SK-N-SH (cell line): ENCODE measurements at regions not wholly inside any gene's neighbourhood (a gene's known extent, or its start where the extent isn't known, plus 50 kb on each side); places are given as distances from the start of the nearest gene placed in this dataset.
A peak's percentile ranks its signal among the peaks of the same experiment; 100 is the strongest.

Experiments used
- CTCF ChIA-PET: fragments of 300-600, 350-600 bp; formaldehyde crosslinking; extraction: SDS; loops from one replicate; lab custom pipeline; 2021; lab: Yijun Ruan, JAX
- POLR2A ChIA-PET: fragments of 350-600 bp; sonication (Branson Sonifier 250); formaldehyde crosslinking; extraction: SDS; loops from one replicate; lab custom pipeline; 2020; ENCODE audit warnings: antibody characterized with exemption, inconsistent platforms; lab: Yijun Ruan, JAX
- DNase-seq: peaks from one replicate; pipeline ENCODE4 v3.0.0; 2012
- H2AFZ ChIP-seq: fragments of 200-600 bp; sonication (generic); 2 replicates; pipeline ENCODE4 v1.8.1; 2016; ENCODE audit warnings: antibody characterized with exemption, mild to moderate bottlenecking, low read depth
- H3F3A ChIP-seq: fragments of 200-600 bp; sonication (generic); replicated peaks from 2 replicates; pipeline ENCODE3; 2016; ENCODE audit warnings: antibody characterized with exemption, mild to moderate bottlenecking; ENCODE audit not compliant: insufficient read depth
- H3K27ac ChIP-seq, 2 experiments: fragments of 200-500 bp in 1 of 2; fragments of 200-600 bp in 1 of 2; sonication (Bioruptor generic) in 1 of 2; sonication (generic), shearing (Covaris generic) in 1 of 2; 2 replicates each; pipeline versions ENCODE4 v1.5.1 to v1.6.1; 2014 to 2016; ENCODE audit warnings: low read depth in 2 of 2, inconsistent platforms in 1 of 2, low read length in 1 of 2, mild to moderate bottlenecking in 1 of 2, mixed read lengths in 1 of 2
- H3K27me3 ChIP-seq: fragments of 200-600 bp; sonication (generic), shearing (Covaris generic); 2 replicates; pipeline ENCODE4 v1.6.1; 2016; ENCODE audit warnings: mixed run types; ENCODE audit not compliant: insufficient read depth
- H3K36me3 ChIP-seq, 2 experiments: fragments of 200-500 bp in 1 of 2; fragments of 200-600 bp in 1 of 2; sonication (Bioruptor generic) in 1 of 2; sonication (generic) in 1 of 2; replicated peaks in 1 of 2; 2 replicates each; pipeline versions ENCODE3 to v1.5.1; 2014 to 2016; ENCODE audit warnings: low read length in 1 of 2, mild to moderate bottlenecking in 1 of 2; ENCODE audit not compliant: insufficient read depth in 2 of 2, control insufficient read depth in 1 of 2
- H3K4me1 ChIP-seq, 2 experiments: fragments of 200-500 bp in 1 of 2; fragments of 200-600 bp in 1 of 2; sonication (Bioruptor generic) in 1 of 2; sonication (generic), shearing (Covaris generic) in 1 of 2; 2 replicates each; pipeline versions ENCODE4 v1.5.1 to v1.6.1; 2014 to 2016; ENCODE audit warnings: low read depth in 1 of 2, low read length in 1 of 2, mixed run types in 1 of 2; ENCODE audit not compliant: insufficient read depth in 2 of 2, control insufficient read depth in 1 of 2
- H3K4me2 ChIP-seq: fragments of 200-600 bp; sonication (generic), shearing (Covaris generic); 2 replicates; pipeline ENCODE4 v1.6.1; 2017; ENCODE audit warnings: mixed run types
- H3K4me3 ChIP-seq, 2 experiments: fragments of 200-500 bp in 1 of 2; fragments of 200-600 bp in 1 of 2; sonication (Bioruptor generic) in 1 of 2; sonication (generic), shearing (Covaris generic) in 1 of 2; 2 replicates each; pipeline versions ENCODE4 v1.5.1 to v1.8.1; 2014 to 2016; ENCODE audit warnings: low read depth in 2 of 2, inconsistent platforms in 1 of 2, low read length in 1 of 2, mild to moderate bottlenecking in 1 of 2, mixed read lengths in 1 of 2, moderate library complexity in 1 of 2
- H3K79me2 ChIP-seq: fragments of 200-600 bp; sonication (generic); 2 replicates; pipeline ENCODE4 v1.8.1; 2017; ENCODE audit warnings: mild to moderate bottlenecking; ENCODE audit not compliant: insufficient read depth
- H3K9ac ChIP-seq: fragments of 200-600 bp; sonication (generic); 2 replicates; pipeline ENCODE4 v1.6.1; 2017; ENCODE audit warnings: mixed run types
- H3K9me2 ChIP-seq: fragments of 200-600 bp; sonication (generic); 2 replicates; pipeline ENCODE4 v1.6.1; 2017; ENCODE audit warnings: mixed run types
- H3K9me3 ChIP-seq: fragments of 200-600 bp; sonication (generic); 2 replicates; pipeline ENCODE4 v1.6.1; 2017; ENCODE audit warnings: mixed run types, mild to moderate bottlenecking, moderate library complexity
- H4K20me1 ChIP-seq: fragments of 200-600 bp; sonication (generic); 2 replicates; pipeline ENCODE4 v1.6.1; 2017; ENCODE audit warnings: mild to moderate bottlenecking, mixed run types; ENCODE audit not compliant: insufficient read depth
- CHD2 ChIP-seq: fragments of 150-350 bp; IDR thresholded peaks from 2 replicates; pipeline ENCODE4 v1.6.1; 2018; ENCODE audit warnings: low read length; ENCODE audit not compliant: partially characterized antibody
- EZH2phosphoT487 ChIP-seq: fragments of 200-600 bp; sonication (generic); IDR thresholded peaks from 2 replicates; pipeline ENCODE4 v1.6.1; 2017; ENCODE audit warnings: low read depth, mixed run types, mild to moderate bottlenecking, antibody characterized with exemption, moderate library complexity, borderline replicate concordance
- FOSL2 ChIP-seq: IDR thresholded peaks from 2 replicates; pipeline ENCODE4 v1.4.0; 2012; ENCODE audit warnings: low read depth, mild to moderate bottlenecking, moderate library complexity, borderline replicate concordance
- FOXJ3 ChIP-seq: sonication (generic); formaldehyde crosslinking; IDR thresholded peaks from 2 replicates; pipeline ENCODE4 v1.5.1; 2020; ENCODE audit warnings: mild to moderate bottlenecking, missing genetic modification reagents
- FOXM1 ChIP-seq: IDR thresholded peaks from 2 replicates; pipeline ENCODE4 v1.4.0; 2012; ENCODE audit warnings: low read depth, mild to moderate bottlenecking
- GATA2 ChIP-seq: sonication (generic); formaldehyde crosslinking; IDR thresholded peaks from 2 replicates; pipeline ENCODE4 v1.5.0; 2020; ENCODE audit warnings: mild to moderate bottlenecking, missing genetic modification reagents
- JUND ChIP-seq: IDR thresholded peaks from 2 replicates; pipeline ENCODE4 v1.4.0; 2012
- POLR2AphosphoS5 ChIP-seq: IDR thresholded peaks from 2 replicates; pipeline ENCODE4 v1.6.1; 2012; ENCODE audit warnings: low read depth, low read length
- RCOR1 ChIP-seq: fragments of 150-350 bp; IDR thresholded peaks from 2 replicates; pipeline ENCODE4 v1.6.1; 2017; ENCODE audit warnings: antibody characterized with exemption, low read length
- SIN3A ChIP-seq: IDR thresholded peaks from 2 replicates; pipeline ENCODE4 v1.6.1; 2012; ENCODE audit warnings: low read depth, mild to moderate bottlenecking, low read length, moderate library complexity, borderline replicate concordance
- YY1 ChIP-seq: IDR thresholded peaks from 2 replicates; pipeline ENCODE4 v1.4.0; 2012; ENCODE audit warnings: low read depth, mild to moderate bottlenecking
- WGBS: methylation state at CpG from one replicate; pipeline ENCODE4 v1.1.6; 2017; ENCODE audit warnings: low lambda C conversion rate; 5-methylcytosine and 5-hydroxymethylcytosine counted together
- TF ChIP-seq, protein P1 (sequence below): IDR thresholded peaks from 2 replicates; pipeline ENCODE4 v1.6.1; 2012; ENCODE audit warnings: mild to moderate bottlenecking, low read depth, low read length, moderate library complexity
- TF ChIP-seq, protein P2 (sequence below): IDR thresholded peaks from 2 replicates; pipeline ENCODE4 v1.4.0; 2012; ENCODE audit warnings: low read depth, borderline replicate concordance
- TF ChIP-seq, protein P3 (sequence below): IDR thresholded peaks from 2 replicates; pipeline ENCODE4 v1.4.0; 2012; ENCODE audit warnings: low read depth, borderline replicate concordance
- TF ChIP-seq, protein P4 (sequence below): fragments of 200-600 bp; sonication (generic); IDR thresholded peaks from 2 replicates; pipeline ENCODE4 v1.6.1; 2017; ENCODE audit warnings: antibody characterized with exemption, mild to moderate bottlenecking, moderate library complexity
- TF ChIP-seq, protein P5 (sequence below): IDR thresholded peaks from 2 replicates; pipeline ENCODE4; 2012
- TF ChIP-seq, protein P6 (sequence below): fragments of 150-350 bp; IDR thresholded peaks from 2 replicates; pipeline ENCODE4 v1.6.1; 2016; ENCODE audit warnings: mild to moderate bottlenecking, low read depth, low read length

DNA sequence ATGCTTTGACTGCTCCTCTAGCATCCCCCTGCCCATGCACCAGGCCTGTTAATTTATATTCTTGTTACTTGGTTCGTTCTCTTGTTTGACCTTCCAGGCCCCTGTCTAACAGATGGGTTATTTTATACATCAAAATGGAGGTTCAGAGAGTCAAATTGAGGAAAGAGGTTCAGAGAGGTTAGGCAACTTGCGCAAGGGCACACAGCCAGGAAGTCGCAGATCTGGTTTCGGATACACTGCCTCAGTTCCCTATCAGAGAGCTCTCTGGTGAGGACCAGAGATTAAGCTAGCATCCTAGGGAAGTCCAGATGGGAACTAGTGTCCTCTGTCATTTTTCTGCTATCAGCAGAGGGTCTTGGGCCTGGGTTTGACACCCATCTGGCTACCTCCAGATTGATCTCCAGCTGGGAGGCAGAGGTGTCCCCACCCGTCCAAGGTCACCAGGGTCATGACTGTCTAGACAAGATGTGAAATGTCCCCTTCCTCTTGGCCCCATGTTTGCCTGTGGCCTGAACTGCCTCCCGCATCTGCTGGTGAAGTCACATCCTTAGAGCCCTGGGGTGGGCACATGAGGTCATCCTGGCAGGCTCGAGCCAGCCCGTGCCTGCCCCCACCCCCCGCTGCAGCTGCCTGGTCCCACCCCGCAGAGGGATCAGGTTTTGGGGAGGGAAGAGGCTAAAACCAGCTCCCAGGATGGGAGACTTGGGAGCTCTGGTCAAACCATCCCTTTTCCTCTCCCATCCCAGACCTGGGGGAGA is 84.3 kb upstream of the NCOR2 start (continued):
- TF ChIP-seq, protein P1, sequence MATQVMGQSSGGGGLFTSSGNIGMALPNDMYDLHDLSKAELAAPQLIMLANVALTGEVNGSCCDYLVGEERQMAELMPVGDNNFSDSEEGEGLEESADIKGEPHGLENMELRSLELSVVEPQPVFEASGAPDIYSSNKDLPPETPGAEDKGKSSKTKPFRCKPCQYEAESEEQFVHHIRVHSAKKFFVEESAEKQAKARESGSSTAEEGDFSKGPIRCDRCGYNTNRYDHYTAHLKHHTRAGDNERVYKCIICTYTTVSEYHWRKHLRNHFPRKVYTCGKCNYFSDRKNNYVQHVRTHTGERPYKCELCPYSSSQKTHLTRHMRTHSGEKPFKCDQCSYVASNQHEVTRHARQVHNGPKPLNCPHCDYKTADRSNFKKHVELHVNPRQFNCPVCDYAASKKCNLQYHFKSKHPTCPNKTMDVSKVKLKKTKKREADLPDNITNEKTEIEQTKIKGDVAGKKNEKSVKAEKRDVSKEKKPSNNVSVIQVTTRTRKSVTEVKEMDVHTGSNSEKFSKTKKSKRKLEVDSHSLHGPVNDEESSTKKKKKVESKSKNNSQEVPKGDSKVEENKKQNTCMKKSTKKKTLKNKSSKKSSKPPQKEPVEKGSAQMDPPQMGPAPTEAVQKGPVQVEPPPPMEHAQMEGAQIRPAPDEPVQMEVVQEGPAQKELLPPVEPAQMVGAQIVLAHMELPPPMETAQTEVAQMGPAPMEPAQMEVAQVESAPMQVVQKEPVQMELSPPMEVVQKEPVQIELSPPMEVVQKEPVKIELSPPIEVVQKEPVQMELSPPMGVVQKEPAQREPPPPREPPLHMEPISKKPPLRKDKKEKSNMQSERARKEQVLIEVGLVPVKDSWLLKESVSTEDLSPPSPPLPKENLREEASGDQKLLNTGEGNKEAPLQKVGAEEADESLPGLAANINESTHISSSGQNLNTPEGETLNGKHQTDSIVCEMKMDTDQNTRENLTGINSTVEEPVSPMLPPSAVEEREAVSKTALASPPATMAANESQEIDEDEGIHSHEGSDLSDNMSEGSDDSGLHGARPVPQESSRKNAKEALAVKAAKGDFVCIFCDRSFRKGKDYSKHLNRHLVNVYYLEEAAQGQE = no peak
- no peak for TF ChIP-seq FOXM1
- TF ChIP-seq EZH2phosphoT487 = no peak
- TF ChIP-seq FOSL2 = no peak
- no peak for TF ChIP-seq GATA2

DNA sequence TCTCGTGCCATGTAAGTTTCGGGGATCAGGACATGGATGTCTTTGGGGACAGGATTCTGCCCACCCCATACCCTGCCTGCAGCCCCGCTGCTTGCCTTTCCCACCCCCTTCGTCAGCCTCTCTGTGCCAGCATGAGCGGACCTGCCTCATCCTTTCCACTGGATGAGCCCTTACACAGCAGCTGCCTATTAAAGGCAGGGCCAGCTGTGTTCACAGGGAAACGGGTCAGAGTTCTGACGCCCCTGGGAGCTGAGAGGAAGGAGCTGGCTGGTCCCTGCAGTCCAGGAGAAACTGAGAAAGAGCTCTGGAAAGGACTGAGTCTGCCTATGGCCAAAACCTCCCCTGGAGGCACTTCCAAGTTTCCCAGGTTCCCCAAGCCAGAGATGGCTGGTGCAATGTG is 83.5 kb upstream of the NCOR2 start:
- Histone ChIP-seq H3K4me1 (peaks cover 24 to 43% of the 10 kb centered on the region in 2 experiments), H3K4me2 (no peak overlapping the region), H3K27me3 (no peaks in the 10 kb centered on the region), H3K9ac (no peak overlapping the region), H3F3A (peaks cover 24% of the 10 kb centered on the region), H3K27ac (peak overlapping the region in 1 of 2 experiments; percentile 62; a peak in 2 of 4 replicates), H3K9me2 (no peaks in the 10 kb centered on the region), H3K4me3 (no peak overlapping the region), H3K9me3 (no peaks in the 10 kb centered on the region), H4K20me1 (no peaks in the 10 kb centered on the region), H2AFZ (no peak overlapping the region), H3K79me2 (no peaks in the 10 kb centered on the region), H3K36me3 (no peaks in the 10 kb centered on the region)
- 95% methylated on average over 6 of the region's 7 CpGs for WGBS
- CTCF ChIA-PET = interaction anchor here (1.1 to 1.6 kb wide), 2 partner anchors 15 to 28 kb away, joined by 3 read pairs; no protein-coding TSS in a partner anchor
- no peak for DNase-seq
- POLR2A ChIA-PET = interaction anchor here (1.0 kb wide), 1 partner anchor 11 kb away, joined by 3 read pairs; no protein-coding TSS in a partner anchor
- TF ChIP-seq, protein P2, sequence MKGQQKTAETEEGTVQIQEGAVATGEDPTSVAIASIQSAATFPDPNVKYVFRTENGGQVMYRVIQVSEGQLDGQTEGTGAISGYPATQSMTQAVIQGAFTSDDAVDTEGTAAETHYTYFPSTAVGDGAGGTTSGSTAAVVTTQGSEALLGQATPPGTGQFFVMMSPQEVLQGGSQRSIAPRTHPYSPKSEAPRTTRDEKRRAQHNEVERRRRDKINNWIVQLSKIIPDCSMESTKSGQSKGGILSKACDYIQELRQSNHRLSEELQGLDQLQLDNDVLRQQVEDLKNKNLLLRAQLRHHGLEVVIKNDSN = no peak
- no peak for TF ChIP-seq FOXM1
- no peak for TF ChIP-seq POLR2AphosphoS5
- TF ChIP-seq, protein P3, sequence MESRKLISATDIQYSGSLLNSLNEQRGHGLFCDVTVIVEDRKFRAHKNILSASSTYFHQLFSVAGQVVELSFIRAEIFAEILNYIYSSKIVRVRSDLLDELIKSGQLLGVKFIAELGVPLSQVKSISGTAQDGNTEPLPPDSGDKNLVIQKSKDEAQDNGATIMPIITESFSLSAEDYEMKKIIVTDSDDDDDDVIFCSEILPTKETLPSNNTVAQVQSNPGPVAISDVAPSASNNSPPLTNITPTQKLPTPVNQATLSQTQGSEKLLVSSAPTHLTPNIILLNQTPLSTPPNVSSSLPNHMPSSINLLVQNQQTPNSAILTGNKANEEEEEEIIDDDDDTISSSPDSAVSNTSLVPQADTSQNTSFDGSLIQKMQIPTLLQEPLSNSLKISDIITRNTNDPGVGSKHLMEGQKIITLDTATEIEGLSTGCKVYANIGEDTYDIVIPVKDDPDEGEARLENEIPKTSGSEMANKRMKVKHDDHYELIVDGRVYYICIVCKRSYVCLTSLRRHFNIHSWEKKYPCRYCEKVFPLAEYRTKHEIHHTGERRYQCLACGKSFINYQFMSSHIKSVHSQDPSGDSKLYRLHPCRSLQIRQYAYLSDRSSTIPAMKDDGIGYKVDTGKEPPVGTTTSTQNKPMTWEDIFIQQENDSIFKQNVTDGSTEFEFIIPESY = no peak
- no peak for TF ChIP-seq GATA2
- TF ChIP-seq, protein P4, sequence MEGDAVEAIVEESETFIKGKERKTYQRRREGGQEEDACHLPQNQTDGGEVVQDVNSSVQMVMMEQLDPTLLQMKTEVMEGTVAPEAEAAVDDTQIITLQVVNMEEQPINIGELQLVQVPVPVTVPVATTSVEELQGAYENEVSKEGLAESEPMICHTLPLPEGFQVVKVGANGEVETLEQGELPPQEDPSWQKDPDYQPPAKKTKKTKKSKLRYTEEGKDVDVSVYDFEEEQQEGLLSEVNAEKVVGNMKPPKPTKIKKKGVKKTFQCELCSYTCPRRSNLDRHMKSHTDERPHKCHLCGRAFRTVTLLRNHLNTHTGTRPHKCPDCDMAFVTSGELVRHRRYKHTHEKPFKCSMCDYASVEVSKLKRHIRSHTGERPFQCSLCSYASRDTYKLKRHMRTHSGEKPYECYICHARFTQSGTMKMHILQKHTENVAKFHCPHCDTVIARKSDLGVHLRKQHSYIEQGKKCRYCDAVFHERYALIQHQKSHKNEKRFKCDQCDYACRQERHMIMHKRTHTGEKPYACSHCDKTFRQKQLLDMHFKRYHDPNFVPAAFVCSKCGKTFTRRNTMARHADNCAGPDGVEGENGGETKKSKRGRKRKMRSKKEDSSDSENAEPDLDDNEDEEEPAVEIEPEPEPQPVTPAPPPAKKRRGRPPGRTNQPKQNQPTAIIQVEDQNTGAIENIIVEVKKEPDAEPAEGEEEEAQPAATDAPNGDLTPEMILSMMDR = no peak
- TF ChIP-seq, protein P5, sequence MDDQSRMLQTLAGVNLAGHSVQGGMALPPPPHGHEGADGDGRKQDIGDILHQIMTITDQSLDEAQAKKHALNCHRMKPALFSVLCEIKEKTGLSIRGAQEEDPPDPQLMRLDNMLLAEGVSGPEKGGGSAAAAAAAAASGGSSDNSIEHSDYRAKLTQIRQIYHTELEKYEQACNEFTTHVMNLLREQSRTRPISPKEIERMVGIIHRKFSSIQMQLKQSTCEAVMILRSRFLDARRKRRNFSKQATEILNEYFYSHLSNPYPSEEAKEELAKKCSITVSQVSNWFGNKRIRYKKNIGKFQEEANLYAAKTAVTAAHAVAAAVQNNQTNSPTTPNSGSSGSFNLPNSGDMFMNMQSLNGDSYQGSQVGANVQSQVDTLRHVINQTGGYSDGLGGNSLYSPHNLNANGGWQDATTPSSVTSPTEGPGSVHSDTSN = no peak
- TF ChIP-seq FOXJ3 (CRISPR knock-in tag) = no peak
- TF ChIP-seq, protein P6, sequence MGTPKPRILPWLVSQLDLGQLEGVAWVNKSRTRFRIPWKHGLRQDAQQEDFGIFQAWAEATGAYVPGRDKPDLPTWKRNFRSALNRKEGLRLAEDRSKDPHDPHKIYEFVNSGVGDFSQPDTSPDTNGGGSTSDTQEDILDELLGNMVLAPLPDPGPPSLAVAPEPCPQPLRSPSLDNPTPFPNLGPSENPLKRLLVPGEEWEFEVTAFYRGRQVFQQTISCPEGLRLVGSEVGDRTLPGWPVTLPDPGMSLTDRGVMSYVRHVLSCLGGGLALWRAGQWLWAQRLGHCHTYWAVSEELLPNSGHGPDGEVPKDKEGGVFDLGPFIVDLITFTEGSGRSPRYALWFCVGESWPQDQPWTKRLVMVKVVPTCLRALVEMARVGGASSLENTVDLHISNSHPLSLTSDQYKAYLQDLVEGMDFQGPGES = no peak
- no peak for TF ChIP-seq JUND
- TF ChIP-seq CHD2 = no peak
- no peak for TF ChIP-seq SIN3A
- no peak for TF ChIP-seq RCOR1
- TF ChIP-seq YY1 = no peak
